GM12873 (cell line): ENCODE measurements at regions not wholly inside any gene's neighbourhood (a gene's known extent, or its start where the extent isn't known, plus 50 kb on each side); places are given as distances from the start of the nearest gene placed in this dataset.

Source experiments
- TF ChIP-seq, protein P1 (sequence below): IDR thresholded peaks from 2 replicates; pipeline ENCODE4 v1.5.1; 2012; ENCODE audit warnings: low read depth, mild to moderate bottlenecking, moderate library complexity, low read length, control low read depth; ENCODE audit not compliant: insufficient read depth; ENCODE audit errors: missing control alignments

DNA sequence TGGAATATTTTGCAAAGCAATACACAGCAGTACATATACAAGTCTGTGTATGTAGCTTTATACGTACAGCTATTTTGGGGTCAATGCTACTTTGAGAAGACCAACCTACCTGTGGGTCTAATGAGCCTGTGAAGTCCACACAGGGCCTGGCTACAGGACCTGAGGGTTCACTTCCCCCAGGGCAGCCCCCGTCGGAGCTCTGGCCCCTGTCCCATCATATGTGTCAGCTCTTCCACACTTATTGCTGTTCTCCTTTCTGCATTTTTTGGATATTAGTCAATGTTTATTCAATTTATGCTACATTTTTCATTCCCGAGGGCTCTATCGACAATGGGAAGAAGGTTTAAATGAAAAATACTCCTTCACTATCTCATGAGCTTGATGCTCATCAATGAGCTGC is 1473.6 kb downstream of the BRD1 start:
- TF ChIP-seq, protein P1, sequence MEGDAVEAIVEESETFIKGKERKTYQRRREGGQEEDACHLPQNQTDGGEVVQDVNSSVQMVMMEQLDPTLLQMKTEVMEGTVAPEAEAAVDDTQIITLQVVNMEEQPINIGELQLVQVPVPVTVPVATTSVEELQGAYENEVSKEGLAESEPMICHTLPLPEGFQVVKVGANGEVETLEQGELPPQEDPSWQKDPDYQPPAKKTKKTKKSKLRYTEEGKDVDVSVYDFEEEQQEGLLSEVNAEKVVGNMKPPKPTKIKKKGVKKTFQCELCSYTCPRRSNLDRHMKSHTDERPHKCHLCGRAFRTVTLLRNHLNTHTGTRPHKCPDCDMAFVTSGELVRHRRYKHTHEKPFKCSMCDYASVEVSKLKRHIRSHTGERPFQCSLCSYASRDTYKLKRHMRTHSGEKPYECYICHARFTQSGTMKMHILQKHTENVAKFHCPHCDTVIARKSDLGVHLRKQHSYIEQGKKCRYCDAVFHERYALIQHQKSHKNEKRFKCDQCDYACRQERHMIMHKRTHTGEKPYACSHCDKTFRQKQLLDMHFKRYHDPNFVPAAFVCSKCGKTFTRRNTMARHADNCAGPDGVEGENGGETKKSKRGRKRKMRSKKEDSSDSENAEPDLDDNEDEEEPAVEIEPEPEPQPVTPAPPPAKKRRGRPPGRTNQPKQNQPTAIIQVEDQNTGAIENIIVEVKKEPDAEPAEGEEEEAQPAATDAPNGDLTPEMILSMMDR: no peak

DNA sequence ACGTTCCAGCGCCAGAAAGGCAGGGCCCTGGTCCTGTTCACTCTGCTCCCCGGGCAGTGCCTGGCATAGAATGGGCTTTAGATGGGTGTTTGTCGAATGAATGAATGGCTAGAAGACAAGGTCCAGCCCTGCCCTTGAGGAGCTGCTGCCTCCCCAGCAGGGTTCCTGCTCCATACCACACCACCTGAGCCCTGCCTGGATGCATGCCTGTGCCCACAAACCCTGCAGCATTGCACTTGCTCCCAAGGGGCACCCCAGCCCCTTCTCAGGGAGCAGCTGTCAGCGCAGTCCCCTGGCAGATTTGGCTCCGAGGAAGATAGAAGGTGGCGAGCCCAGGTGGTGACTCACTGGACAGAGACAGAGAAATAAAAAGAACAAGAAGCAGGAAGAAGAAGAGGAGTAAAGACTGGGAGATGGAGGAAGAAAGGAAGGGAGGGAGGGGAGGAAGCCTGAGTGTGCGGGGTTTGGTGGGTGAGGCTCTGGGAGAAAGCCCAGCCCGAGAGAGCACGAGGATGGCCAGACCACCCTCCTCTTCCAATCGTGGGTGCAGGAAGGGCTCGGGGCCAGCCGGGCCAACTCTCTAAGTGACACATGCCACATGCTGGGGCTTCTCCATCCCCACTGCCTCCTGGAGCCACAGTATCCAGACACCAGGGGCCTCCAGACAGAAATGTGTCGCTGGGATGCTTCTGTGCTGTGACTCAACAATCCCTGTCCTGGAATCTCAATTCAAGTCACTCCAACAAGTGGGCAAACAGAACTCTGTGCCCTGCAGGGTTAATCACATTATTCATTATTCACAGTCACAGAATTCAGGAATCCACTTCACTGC is 1474.3 kb downstream of the BRD1 start:
- TF ChIP-seq, protein P1: no peak

DNA sequence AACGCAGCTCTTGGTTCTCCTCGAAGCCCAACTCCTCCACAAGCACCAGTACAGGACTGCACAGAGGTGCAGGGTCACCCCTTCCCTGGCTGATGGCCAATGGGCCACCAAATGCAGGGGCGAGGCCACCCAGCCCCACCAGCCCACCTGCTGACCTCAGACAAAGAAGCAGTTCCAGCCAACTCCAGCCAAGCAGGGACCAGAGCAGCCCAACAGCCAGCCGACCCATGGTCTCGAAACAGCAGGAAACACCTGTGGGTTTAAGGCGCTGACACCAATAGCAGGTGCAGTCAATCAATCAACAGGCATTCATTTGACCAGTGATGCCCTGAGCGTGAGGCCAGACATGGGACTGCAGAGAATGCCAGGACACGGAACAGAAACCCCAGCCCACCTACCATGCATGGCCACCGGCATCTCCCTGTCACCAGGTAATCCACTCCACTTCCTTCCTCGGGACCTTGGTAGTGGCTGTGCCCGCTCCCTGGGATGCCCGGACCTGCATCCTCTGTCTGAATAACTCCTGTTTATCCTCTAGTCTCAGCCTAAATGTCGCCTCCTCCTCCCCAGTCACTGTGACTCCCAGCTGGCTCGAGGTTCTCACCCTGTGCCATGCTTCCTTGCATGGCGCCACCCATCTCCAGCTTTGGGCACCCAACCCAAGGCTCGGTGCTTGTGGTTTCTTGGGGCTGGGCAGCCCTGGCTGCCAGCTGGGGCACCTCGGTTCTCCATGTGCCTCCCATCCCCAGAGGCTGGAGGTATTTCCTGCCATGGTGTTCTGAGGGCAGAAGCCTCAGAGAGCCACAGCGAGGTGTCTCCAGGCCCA is 1475.4 kb downstream of the BRD1 start:
- TF ChIP-seq, protein P1: no peak

DNA sequence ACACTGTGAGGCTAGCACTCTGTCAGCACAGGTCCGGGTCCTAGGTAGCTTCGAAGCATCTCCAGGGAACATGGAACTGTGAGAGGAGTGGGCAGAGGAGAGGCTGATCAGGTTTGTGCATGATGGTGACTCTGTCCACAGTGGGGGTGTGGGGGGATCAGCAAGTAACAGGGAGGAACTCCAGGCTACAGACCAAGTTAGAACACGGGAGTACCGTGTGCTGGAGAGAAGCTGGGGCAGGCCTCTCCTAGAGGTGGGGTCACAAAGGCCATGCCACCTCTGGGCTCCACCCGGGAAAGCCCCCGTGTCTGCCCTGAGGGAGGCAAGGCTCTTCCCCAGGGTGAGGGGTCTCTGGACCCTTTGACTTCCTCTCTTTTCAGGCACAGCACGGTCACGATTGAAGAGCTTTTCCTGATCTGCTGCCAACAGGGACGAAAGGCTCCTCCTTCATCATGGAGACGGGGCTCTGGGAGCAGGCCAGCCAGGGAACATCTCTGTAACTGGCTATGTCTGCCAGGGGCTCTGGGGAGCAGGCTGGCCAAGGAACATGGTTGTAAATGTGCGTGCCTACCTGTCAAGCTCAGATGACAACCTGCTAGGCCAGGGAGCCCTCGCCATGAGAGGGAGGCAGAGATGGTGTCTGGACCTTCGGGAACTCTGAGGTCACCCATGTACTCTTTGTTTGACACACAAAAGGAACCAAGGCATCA is 1476.1 kb downstream of the BRD1 start:
- TF ChIP-seq, protein P1: no peak

DNA sequence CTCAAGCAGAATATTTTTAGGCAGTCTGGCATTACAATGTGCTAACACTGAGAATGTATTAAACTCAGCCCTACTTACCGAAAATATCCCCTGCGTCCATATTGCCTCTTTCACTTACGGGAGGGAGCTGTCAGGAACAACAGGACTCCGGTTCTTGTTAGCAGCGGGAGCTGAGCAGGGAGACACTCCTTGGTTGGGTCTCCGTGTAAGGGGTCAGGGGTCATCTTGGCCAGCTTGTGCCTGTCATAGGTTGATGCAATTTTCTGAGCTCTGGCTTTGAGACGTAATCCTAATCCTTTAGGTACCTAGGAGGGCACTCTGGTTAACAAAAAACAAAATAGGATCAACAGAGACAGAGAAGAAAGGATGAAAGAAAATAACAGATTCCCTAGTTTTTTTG is 1477.2 kb downstream of the BRD1 start:
- TF ChIP-seq, protein P1: no peak

DNA sequence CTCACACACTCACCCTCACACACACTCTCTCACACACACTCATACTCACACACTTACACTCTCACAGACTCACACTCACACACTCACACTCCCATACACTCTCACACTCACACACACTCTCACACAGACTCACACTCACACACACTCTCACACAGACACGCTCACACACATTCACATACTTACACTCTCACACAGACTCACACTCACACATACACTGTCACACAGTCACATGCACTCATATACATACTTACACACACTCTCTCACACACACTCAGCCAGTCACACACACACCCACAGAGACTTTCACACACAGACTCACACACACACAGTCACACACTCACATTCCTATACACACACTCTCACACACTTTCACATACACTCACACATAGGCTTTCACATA is 1478.8 kb downstream of the BRD1 start:
- TF ChIP-seq, protein P1: no peak

DNA sequence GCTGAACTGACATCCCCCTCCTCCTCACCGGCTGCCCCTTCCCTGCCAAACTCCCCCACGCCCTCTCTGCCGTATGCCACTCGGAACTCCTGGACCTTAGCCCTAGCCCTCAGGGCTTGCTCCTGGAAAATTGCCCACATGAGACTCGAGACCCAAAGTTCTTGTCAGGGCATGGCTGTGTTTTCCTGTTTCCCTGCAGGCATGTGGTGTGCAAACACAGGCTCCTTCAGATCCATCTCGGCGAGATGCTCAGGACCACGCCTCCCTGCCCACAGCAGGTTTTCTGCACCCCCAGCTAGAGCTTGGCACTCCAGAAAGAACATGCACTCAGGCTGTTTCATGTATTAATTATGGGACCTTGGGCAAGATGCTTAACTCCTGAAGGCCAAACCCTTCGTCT is 1480.4 kb downstream of the BRD1 start:
- TF ChIP-seq, protein P1: no peak
